ENCODE measurements at regions not wholly inside any gene's neighbourhood (a gene's known extent, or its start where the extent isn't known, plus 50 kb on each side); places are given as distances from the start of the nearest gene placed in this dataset.
A peak's percentile ranks its signal among the peaks of the same experiment; 100 is the strongest.
"Not testable (repeated sequence)": the region's sequence is repeated elsewhere in the genome, so short reads cannot be mapped to it uniquely, and the experiment has no call there.

GRCh38 chr6:109251839-109252238 lies 130.4 kb downstream of the CD164 start:
- Histone ChIP-seq H3K4me1 (peaks cover 9% of the 10 kb centered on the region), H3K4me3 (peak overlapping the region; percentile 38; the same call in 2 of the 3 replicates), H3K4me2 (peak overlapping the region; percentile 68), H3K27ac (peak overlapping the region; percentile 73 to 88; a peak in 3 of 6 replicates), H3K9me3 (no peaks in the 10 kb centered on the region)
- FAIRE-seq, result no peak
- TF ChIP-seq ZC3H11A (IDR thresholded peaks at IDR 0.05), result no peak
- TF ChIP-seq JUN (IDR thresholded peaks at IDR 0.05), result no peak
- TF ChIP-seq, protein P1, sequence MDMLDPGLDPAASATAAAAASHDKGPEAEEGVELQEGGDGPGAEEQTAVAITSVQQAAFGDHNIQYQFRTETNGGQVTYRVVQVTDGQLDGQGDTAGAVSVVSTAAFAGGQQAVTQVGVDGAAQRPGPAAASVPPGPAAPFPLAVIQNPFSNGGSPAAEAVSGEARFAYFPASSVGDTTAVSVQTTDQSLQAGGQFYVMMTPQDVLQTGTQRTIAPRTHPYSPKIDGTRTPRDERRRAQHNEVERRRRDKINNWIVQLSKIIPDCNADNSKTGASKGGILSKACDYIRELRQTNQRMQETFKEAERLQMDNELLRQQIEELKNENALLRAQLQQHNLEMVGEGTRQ (IDR thresholded peaks at IDR 0.05), result no peak
- TF ChIP-seq, protein P2, sequence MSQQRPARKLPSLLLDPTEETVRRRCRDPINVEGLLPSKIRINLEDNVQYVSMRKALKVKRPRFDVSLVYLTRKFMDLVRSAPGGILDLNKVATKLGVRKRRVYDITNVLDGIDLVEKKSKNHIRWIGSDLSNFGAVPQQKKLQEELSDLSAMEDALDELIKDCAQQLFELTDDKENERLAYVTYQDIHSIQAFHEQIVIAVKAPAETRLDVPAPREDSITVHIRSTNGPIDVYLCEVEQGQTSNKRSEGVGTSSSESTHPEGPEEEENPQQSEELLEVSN (IDR thresholded peaks at IDR 0.05; ENCODE audit: borderline replicate concordance, low read depth), result no peak
- TF ChIP-seq BHLHE40 (IDR thresholded peaks at IDR 0.05; ENCODE audit: low read depth, low read length), result no peak
- no peak for TF ChIP-seq CHD2 (IDR thresholded peaks at IDR 0.05; ENCODE audit: low read length, partially characterized antibody)
- POLR2A ChIA-PET, result interaction anchor here (0.8 kb wide), 1 partner anchor 13 kb away, joined by 3 read pairs; no protein-coding TSS in a partner anchor
- ATAC-seq, result no peak
- CTCF ChIA-PET, result no interaction called here
- DNase-seq (ENCODE audit: low read depth in 1 of 2, low spot score in 1 of 2), result no peak

DNA sequence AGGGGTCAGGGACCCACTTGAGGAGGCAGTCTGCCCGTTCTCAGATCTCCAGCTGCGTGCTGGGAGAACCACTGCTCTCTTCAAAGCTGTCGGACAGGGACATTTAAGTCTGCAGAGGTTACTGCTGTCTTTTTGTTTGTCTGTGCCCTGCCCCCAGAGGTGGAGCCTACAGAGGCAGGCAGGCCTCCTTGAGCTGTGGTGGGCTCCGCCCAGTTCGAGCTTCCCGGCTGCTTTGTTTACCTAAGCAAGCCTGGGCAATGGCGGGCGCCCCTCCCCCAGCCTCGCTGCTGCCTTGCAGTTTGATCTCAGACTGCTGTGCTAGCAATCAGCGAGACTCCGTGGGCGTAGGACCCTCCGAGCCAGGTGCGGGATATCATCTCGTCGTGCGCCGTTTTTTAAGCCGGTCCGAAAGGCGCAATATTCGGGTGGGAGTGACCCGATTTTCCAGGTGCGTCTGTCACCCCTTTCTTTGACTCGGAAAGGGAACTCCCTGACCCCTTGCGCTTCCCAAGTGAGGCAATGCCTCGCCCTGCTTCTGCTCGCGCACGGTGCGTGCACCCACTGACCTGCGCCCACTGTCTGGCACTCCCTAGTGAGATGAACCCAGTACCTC lies 131.6 kb downstream of the CD164 start:
- ATAC-seq, result peak in 1 of 2 experiments; percentile 79; a peak in 3 of 6 replicates

GRCh38 chr6:109243863-109244825 lies 138.1 kb downstream of the CD164 start:
- Histone ChIP-seq H3K4me1 (no peaks in the 10 kb centered on the region), H3K4me3 (no peak overlapping the region), H3K9me3 (no peaks in the 10 kb centered on the region), H3K27ac (no peak overlapping the region), H3K4me2 (no peak overlapping the region)
- CTCF ChIA-PET, result no interaction called here
- WGBS (ENCODE audit: missing lambda C conversion rate), result 69% methylated on average over 7 of the region's 7 CpGs
- no peak for ATAC-seq
- POLR2A ChIA-PET, result no interaction called here
- no peak for DNase-seq (ENCODE audit: low read depth in 1 of 2, low spot score in 1 of 2)
- TF ChIP-seq KDM1A (IDR thresholded peaks at IDR 0.05; ENCODE audit: low read depth) (no peak), ZC3H11A (IDR thresholded peaks at IDR 0.05) (no peak), ZFP36 (IDR thresholded peaks at IDR 0.05; ENCODE audit: borderline replicate concordance, partially characterized antibody) (no peak), ZSCAN20 (CRISPR knock-in tag; IDR thresholded peaks at IDR 0.05) (no peak), ELK1 (IDR thresholded peaks at IDR 0.05; ENCODE audit: low read depth, low read length) (no peak), GATA3 (IDR thresholded peaks at IDR 0.05; ENCODE audit: borderline replicate concordance) (no peak), CBX8 (IDR thresholded peaks at IDR 0.05) (no peak), NPAS2 (CRISPR knock-in tag; IDR thresholded peaks at IDR 0.05; ENCODE audit: borderline replicate concordance) (no peak), HOXB13 (CRISPR knock-in tag; IDR thresholded peaks at IDR 0.05; ENCODE audit: low read depth) (no peak), CHD2 (IDR thresholded peaks at IDR 0.05; ENCODE audit: low read length, partially characterized antibody) (no peak), EP300 (IDR thresholded peaks at IDR 0.05) (no peak), FOSB (CRISPR knock-in tag; IDR thresholded peaks at IDR 0.05) (no peak), HOXB5 (CRISPR knock-in tag; IDR thresholded peaks at IDR 0.05) (no peak), HDAC2 (IDR thresholded peaks at IDR 0.05) (no peak), HOXA7 (CRISPR knock-in tag; IDR thresholded peaks at IDR 0.05) (no peak), FOXS1 (CRISPR knock-in tag; IDR thresholded peaks at IDR 0.05) (no peak), FOSL2 (IDR thresholded peaks at IDR 0.05) (no peak), FOSL2 (CRISPR knock-in tag; IDR thresholded peaks at IDR 0.05) (no peak)
- TF ChIP-seq, protein P1 (IDR thresholded peaks at IDR 0.05), result no peak
- TF ChIP-seq, protein P3, sequence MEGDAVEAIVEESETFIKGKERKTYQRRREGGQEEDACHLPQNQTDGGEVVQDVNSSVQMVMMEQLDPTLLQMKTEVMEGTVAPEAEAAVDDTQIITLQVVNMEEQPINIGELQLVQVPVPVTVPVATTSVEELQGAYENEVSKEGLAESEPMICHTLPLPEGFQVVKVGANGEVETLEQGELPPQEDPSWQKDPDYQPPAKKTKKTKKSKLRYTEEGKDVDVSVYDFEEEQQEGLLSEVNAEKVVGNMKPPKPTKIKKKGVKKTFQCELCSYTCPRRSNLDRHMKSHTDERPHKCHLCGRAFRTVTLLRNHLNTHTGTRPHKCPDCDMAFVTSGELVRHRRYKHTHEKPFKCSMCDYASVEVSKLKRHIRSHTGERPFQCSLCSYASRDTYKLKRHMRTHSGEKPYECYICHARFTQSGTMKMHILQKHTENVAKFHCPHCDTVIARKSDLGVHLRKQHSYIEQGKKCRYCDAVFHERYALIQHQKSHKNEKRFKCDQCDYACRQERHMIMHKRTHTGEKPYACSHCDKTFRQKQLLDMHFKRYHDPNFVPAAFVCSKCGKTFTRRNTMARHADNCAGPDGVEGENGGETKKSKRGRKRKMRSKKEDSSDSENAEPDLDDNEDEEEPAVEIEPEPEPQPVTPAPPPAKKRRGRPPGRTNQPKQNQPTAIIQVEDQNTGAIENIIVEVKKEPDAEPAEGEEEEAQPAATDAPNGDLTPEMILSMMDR (IDR thresholded peaks at IDR 0.05), result no peak
- FAIRE-seq, result no peak

More for the DNA sequence above, 131.6 kb downstream of the CD164 start:
- FAIRE-seq; POLR2A ChIA-PET; DNase-seq (ENCODE audit: low read depth in 1 of 2, low spot score in 1 of 2); CTCF ChIA-PET; H3K4me1 ChIP-seq; H3K9me3 ChIP-seq: not testable (repeated sequence)
- peak overlapping the region; percentile 38 for H3K4me3 ChIP-seq
- peak overlapping the region; percentile 73 to 88 for H3K27ac ChIP-seq
- H3K4me2 ChIP-seq, result peak overlapping the region; percentile 68
- 2% methylated on average over 8 of the region's 32 CpGs for WGBS (ENCODE audit: missing lambda C conversion rate)

Measured in A549 (cell line).